B cell (primary cell): ENCODE measurements at regions not wholly inside any gene's neighbourhood (a gene's known extent, or its start where the extent isn't known, plus 50 kb on each side); places are given as distances from the start of the nearest gene placed in this dataset.
"Not testable (repeated sequence)": the region's sequence is repeated elsewhere in the genome, so short reads cannot be mapped to it uniquely, and the experiment has no call there.

Experiments
- ATAC-seq: fragments of 200-7000 bp; cut with Tn5 transposase; one replicate; pipeline ENCODE4 v1.10.0; 2021; ENCODE audit warnings: low read depth, mild to moderate bottlenecking, moderate number of reproducible peaks, moderate library complexity
- CTCF ChIA-PET: fragments of 350-600 bp; sonication (Branson Sonifier 250); formaldehyde crosslinking; loops from one replicate; lab custom pipeline; 2021; ENCODE audit warnings: antibody characterized with exemption, inconsistent platforms; lab: Charles Lee
- POLR2A ChIA-PET: fragments of 350-600 bp; sonication (Branson Sonifier 250); formaldehyde crosslinking; loops from one replicate; lab custom pipeline; 2021; ENCODE audit warnings: antibody characterized with exemption; lab: Charles Lee
- DNase-seq: peaks from one replicate; pipeline ENCODE4 v3.0.0; 2013
- H2AFZ ChIP-seq: 2 replicates; pipeline ENCODE4 v1.6.1; 2012; ENCODE audit warnings: mild to moderate bottlenecking, low read depth, low read length; ENCODE audit not compliant: insufficient read depth, poor library complexity, severe bottlenecking
- H3K27ac ChIP-seq, 2 donors: 1 replicate in 1 of 2; 2 replicates in 1 of 2; pipeline ENCODE4 v1.5.1; 2012 to 2013; ENCODE audit warnings: low read length in 2 of 2, mild to moderate bottlenecking in 2 of 2, moderate library complexity in 1 of 2
- H3K27me3 ChIP-seq, 4 experiments: fragments of 200-600 bp in 1 of 4; sonication (generic) in 1 of 4; replicated peaks in 1 of 4; 1 replicate in 2 of 4; 2 replicates in 2 of 4; pipeline versions ENCODE4 v1.6.1 to v1.7.0; 2013 to 2016; ENCODE audit warnings: low read length in 3 of 4, mild to moderate bottlenecking in 2 of 4, mixed read lengths in 1 of 4, moderate library complexity in 1 of 4; ENCODE audit not compliant: insufficient read depth in 4 of 4, control insufficient read depth in 3 of 4; ENCODE audit errors: control extremely low read depth in 1 of 4
- H3K36me3 ChIP-seq, 2 experiments: replicated peaks in 1 of 2; 1 replicate in 1 of 2; 2 replicates in 1 of 2; pipeline versions ENCODE4 v1.6.1 to v1.7.1; 2013; ENCODE audit warnings: low read length in 1 of 2; ENCODE audit not compliant: insufficient read depth in 2 of 2, control insufficient read depth in 1 of 2; ENCODE audit errors: control extremely low read depth in 1 of 2, extremely low read depth in 1 of 2
- H3K4me1 ChIP-seq, 2 donors: fragments of 200-600 bp in 1 of 2; sonication (generic) in 1 of 2; 1 replicate in 1 of 2; 2 replicates in 1 of 2; pipeline versions ENCODE4 v1.5.1 to v1.6.1; 2013 to 2017; ENCODE audit warnings: low read length in 2 of 2; ENCODE audit not compliant: control insufficient read depth in 2 of 2, insufficient read depth in 2 of 2
- H3K4me2 ChIP-seq: replicated peaks from 2 replicates; pipeline ENCODE3; 2012; ENCODE audit warnings: mild to moderate bottlenecking, low read depth, low read length; ENCODE audit not compliant: poor library complexity, severe bottlenecking
- H3K4me3 ChIP-seq, 5 experiments: fragments of 200-600 bp in 1 of 5; sonication (generic) in 1 of 5; 1 replicate in 3 of 5; 2 replicates in 2 of 5; pipeline versions ENCODE4 v1.5.1 to v1.7.0; 2011 to 2016; ENCODE audit warnings: low read length in 4 of 5, mild to moderate bottlenecking in 4 of 5, low read depth in 2 of 5, control low read depth in 1 of 5, moderate library complexity in 1 of 5; ENCODE audit not compliant: insufficient read depth in 1 of 5; ENCODE audit errors: control extremely low read depth in 1 of 5, extremely low read depth in 1 of 5
- H3K79me2 ChIP-seq: fragments of 200-600 bp; sonication (generic); one replicate; pipeline ENCODE4 v1.6.0; 2016; ENCODE audit warnings: low read length; ENCODE audit not compliant: control insufficient read depth, insufficient read depth
- H3K9ac ChIP-seq: fragments of 200-600 bp; sonication (generic); 2 replicates; pipeline ENCODE4 v1.6.1; 2017; ENCODE audit warnings: mild to moderate bottlenecking, low read length, moderate library complexity
- H3K9me3 ChIP-seq, 3 donors: one replicate each; pipeline versions ENCODE4 v1.6.1 to v1.7.1; 2013; ENCODE audit warnings: low read length in 2 of 3; ENCODE audit not compliant: control insufficient read depth in 2 of 3, insufficient read depth in 1 of 3; ENCODE audit errors: control extremely low read depth in 1 of 3
- H4K20me1 ChIP-seq: 2 replicates; pipeline ENCODE4 v1.6.0; 2012; ENCODE audit warnings: mild to moderate bottlenecking, low read length; ENCODE audit not compliant: insufficient read depth, control insufficient read depth, poor library complexity, severe bottlenecking
- H3K27ac Mint-ChIP-seq: one replicate; pipeline ENCODE4 v1.8.0; 2021; ENCODE audit warnings: mixed read lengths
- H3K27me3 Mint-ChIP-seq: one replicate; pipeline ENCODE4 v1.8.0; 2021; ENCODE audit warnings: mixed read lengths
- H3K4me1 Mint-ChIP-seq: one replicate; pipeline ENCODE4 v1.8.0; 2021; ENCODE audit warnings: mixed read lengths
- H3K4me3 Mint-ChIP-seq: one replicate; pipeline ENCODE4 v1.8.0; 2021; ENCODE audit warnings: mixed read lengths
- H3K9me3 Mint-ChIP-seq: one replicate; pipeline ENCODE4 v1.8.0; 2022; ENCODE audit warnings: mixed read lengths; ENCODE audit not compliant: insufficient read depth
- EZH2 ChIP-seq: IDR thresholded peaks from 2 replicates; pipeline ENCODE4 v1.6.1; 2012; ENCODE audit warnings: borderline replicate concordance, low read depth, mild to moderate bottlenecking, moderate library complexity, low read length; ENCODE audit not compliant: insufficient read depth, poor library complexity, severe bottlenecking
- WGBS: methylation state at CpG from one replicate; pipeline ENCODE4 v1.1.5; 2013; ENCODE audit warnings: missing lambda C conversion rate; ENCODE audit not compliant: insufficient coverage; 5-methylcytosine and 5-hydroxymethylcytosine counted together
- intact Hi-C: fragments of 100-400 bp; cut with micrococcal nuclease; formaldehyde crosslinking; loops from one replicate; pipeline ENCODE4 v1.10.0; 2022
- TF ChIP-seq, protein P1 (sequence below): fragments of 200-600 bp; IDR thresholded peaks from one replicate; pipeline ENCODE4 v1.8.0; 2022; ENCODE audit warnings: antibody characterized with exemption, mild to moderate bottlenecking

- no peak overlapping the region for H3K4me3 ChIP-seq
- no peak for ATAC-seq
- no peak overlapping the region for H3K27ac Mint-ChIP-seq
These were observed 169.7 kb downstream of the CDCA7 start for GRCh38 chr2:173524256-173524955.

GRCh38 chr2:173532732-173533531, 178.3 kb downstream of the CDCA7 start:
- WGBS, result 95% methylated on average over 25 of the region's 32 CpGs
- H3K27ac Mint-ChIP-seq, POLR2A ChIA-PET, H3K4me3 Mint-ChIP-seq, H3K79me2 ChIP-seq, H3K9ac ChIP-seq, H3K9me3 ChIP-seq, H3K4me2 ChIP-seq, CTCF ChIA-PET, DNase-seq, H3K27me3 ChIP-seq, H2AFZ ChIP-seq, H3K36me3 ChIP-seq, H4K20me1 ChIP-seq, H3K4me1 Mint-ChIP-seq, H3K9me3 Mint-ChIP-seq, ATAC-seq, H3K4me1 ChIP-seq, intact Hi-C loops, H3K27ac ChIP-seq, H3K4me3 ChIP-seq: not testable (repeated sequence)
- H3K27me3 Mint-ChIP-seq, result peaks cover 22% of the 10 kb centered on the region

More at GRCh38 chr2:173524256-173524955, 169.7 kb downstream of the CDCA7 start:
- 89% methylated on average over 3 of the region's 7 CpGs for WGBS
- TF ChIP-seq, protein P1, sequence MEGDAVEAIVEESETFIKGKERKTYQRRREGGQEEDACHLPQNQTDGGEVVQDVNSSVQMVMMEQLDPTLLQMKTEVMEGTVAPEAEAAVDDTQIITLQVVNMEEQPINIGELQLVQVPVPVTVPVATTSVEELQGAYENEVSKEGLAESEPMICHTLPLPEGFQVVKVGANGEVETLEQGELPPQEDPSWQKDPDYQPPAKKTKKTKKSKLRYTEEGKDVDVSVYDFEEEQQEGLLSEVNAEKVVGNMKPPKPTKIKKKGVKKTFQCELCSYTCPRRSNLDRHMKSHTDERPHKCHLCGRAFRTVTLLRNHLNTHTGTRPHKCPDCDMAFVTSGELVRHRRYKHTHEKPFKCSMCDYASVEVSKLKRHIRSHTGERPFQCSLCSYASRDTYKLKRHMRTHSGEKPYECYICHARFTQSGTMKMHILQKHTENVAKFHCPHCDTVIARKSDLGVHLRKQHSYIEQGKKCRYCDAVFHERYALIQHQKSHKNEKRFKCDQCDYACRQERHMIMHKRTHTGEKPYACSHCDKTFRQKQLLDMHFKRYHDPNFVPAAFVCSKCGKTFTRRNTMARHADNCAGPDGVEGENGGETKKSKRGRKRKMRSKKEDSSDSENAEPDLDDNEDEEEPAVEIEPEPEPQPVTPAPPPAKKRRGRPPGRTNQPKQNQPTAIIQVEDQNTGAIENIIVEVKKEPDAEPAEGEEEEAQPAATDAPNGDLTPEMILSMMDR, result no peak
- no peak for TF ChIP-seq EZH2
- no peak overlapping the region for H3K27ac ChIP-seq
- POLR2A ChIA-PET, result no interaction called here
- H3K27me3 Mint-ChIP-seq, result no peaks in the 10 kb centered on the region
- no peaks in the 10 kb centered on the region for H3K4me1 Mint-ChIP-seq
- H3K4me2 ChIP-seq, result no peak overlapping the region
- no peak for DNase-seq
- no peak overlapping the region for H2AFZ ChIP-seq
- intact Hi-C loops, result no loop called here
- no peaks in the 10 kb centered on the region for H3K4me1 ChIP-seq
- no peak overlapping the region for H3K4me3 Mint-ChIP-seq
- no peak overlapping the region for H3K9ac ChIP-seq
- CTCF ChIA-PET, result no interaction called here
- H4K20me1 ChIP-seq, result no peaks in the 10 kb centered on the region
- H3K9me3 Mint-ChIP-seq, result no peaks in the 10 kb centered on the region
- H3K9me3 ChIP-seq, result peaks cover 0 to 2% (median 0%) of the 10 kb centered on the region in 3 donors
- peaks cover 0 to 3% (median under 1%) of the 10 kb centered on the region in 4 experiments for H3K27me3 ChIP-seq
- H3K36me3 ChIP-seq, result no peaks in the 10 kb centered on the region
- no peaks in the 10 kb centered on the region for H3K79me2 ChIP-seq
